OCI-LY1 (cell line): ENCODE measurements at regions not wholly inside any gene's neighbourhood (a gene's known extent, or its start where the extent isn't known, plus 50 kb on each side); places are given as distances from the start of the nearest gene placed in this dataset.
"Not testable (repeated sequence)": the region's sequence is repeated elsewhere in the genome, so short reads cannot be mapped to it uniquely, and the experiment has no call there.

Experiments
- H2AFZ ChIP-seq: fragments of 200-600 bp; sonication (generic), shearing (Covaris generic); 2 replicates; pipeline ENCODE4 v1.6.0; 2014; ENCODE audit warnings: antibody characterized with exemption, mild to moderate bottlenecking, low read length
- H3F3A ChIP-seq: fragments of 200-600 bp; sonication (generic), shearing (Covaris generic); 2 replicates; pipeline ENCODE4 v1.6.0; 2014; ENCODE audit warnings: mild to moderate bottlenecking, antibody characterized with exemption, low read length, moderate library complexity; ENCODE audit not compliant: insufficient read depth
- H3K27ac ChIP-seq: fragments of 200-600 bp; sonication (generic); 2 replicates; pipeline ENCODE4 v1.5.1; 2014; ENCODE audit warnings: low read length, mixed run types, mild to moderate bottlenecking, low read depth; ENCODE audit not compliant: poor library complexity, severe bottlenecking
- H3K27me3 ChIP-seq: fragments of 200-600 bp; sonication (generic); 2 replicates; pipeline ENCODE4 v1.6.0; 2014; ENCODE audit warnings: antibody characterized with exemption, mild to moderate bottlenecking, low read length, moderate library complexity; ENCODE audit not compliant: insufficient read depth
- H3K36me3 ChIP-seq: fragments of 200-600 bp; sonication (generic); 2 replicates; pipeline ENCODE4 v1.6.1; 2014; ENCODE audit warnings: mild to moderate bottlenecking, antibody characterized with exemption, low read length, moderate library complexity, mixed read lengths; ENCODE audit not compliant: insufficient read depth
- H3K4me1 ChIP-seq: fragments of 200-600 bp; sonication (generic); 2 replicates; pipeline ENCODE4 v1.5.1; 2014; ENCODE audit warnings: mild to moderate bottlenecking, low read length, moderate library complexity; ENCODE audit not compliant: insufficient read depth, severe bottlenecking
- H3K4me2 ChIP-seq: fragments of 200-600 bp; sonication (generic), shearing (Covaris generic); 2 replicates; pipeline ENCODE4 v1.6.1; 2014; ENCODE audit warnings: low read length
- H3K4me3 ChIP-seq: fragments of 200-600 bp; sonication (generic); 2 replicates; pipeline ENCODE4 v1.5.1; 2014; ENCODE audit warnings: low read length, low read depth, mild to moderate bottlenecking, mixed read lengths; ENCODE audit not compliant: poor library complexity, severe bottlenecking
- H3K79me2 ChIP-seq: fragments of 200-600 bp; shearing (Covaris generic); 2 replicates; pipeline ENCODE4 v1.6.1; 2016; ENCODE audit warnings: mixed run types, low read length, mixed read lengths; ENCODE audit not compliant: insufficient read depth
- H3K9ac ChIP-seq: fragments of 200-600 bp; sonication (generic), shearing (Covaris generic); 2 replicates; pipeline ENCODE4 v1.6.1; 2014; ENCODE audit warnings: mild to moderate bottlenecking, low read length, mixed read lengths
- H3K9me2 ChIP-seq: fragments of 200-600 bp; sonication (generic), shearing (Covaris generic); 2 replicates; pipeline ENCODE4 v1.6.1; 2014; ENCODE audit warnings: low read depth, mild to moderate bottlenecking, low read length, mixed read lengths
- H3K9me3 ChIP-seq: fragments of 200-600 bp; shearing (Covaris generic); 2 replicates; pipeline ENCODE4 v1.6.1; 2014; ENCODE audit warnings: low read length, mixed read lengths
- H4K20me1 ChIP-seq: fragments of 200-600 bp; sonication (generic), shearing (Covaris generic); 2 replicates; pipeline ENCODE4 v1.6.0; 2016; ENCODE audit warnings: mild to moderate bottlenecking, low read length; ENCODE audit not compliant: insufficient read depth
- EZH2 ChIP-seq: fragments of 200-600 bp; sonication (generic), shearing (Covaris generic); IDR thresholded peaks from 2 replicates; pipeline ENCODE4 v1.8.0; 2017; ENCODE audit warnings: borderline replicate concordance, mixed run types, mild to moderate bottlenecking, antibody characterized with exemption, low read length, moderate library complexity, mixed read lengths
- TF ChIP-seq, protein P1 (sequence below): fragments of 200-600 bp; sonication (generic), shearing (Covaris generic); IDR thresholded peaks from 2 replicates; pipeline ENCODE4 v1.5.1; 2017; ENCODE audit warnings: mild to moderate bottlenecking, antibody characterized with exemption, low read length, moderate library complexity, mixed read lengths

DNA sequence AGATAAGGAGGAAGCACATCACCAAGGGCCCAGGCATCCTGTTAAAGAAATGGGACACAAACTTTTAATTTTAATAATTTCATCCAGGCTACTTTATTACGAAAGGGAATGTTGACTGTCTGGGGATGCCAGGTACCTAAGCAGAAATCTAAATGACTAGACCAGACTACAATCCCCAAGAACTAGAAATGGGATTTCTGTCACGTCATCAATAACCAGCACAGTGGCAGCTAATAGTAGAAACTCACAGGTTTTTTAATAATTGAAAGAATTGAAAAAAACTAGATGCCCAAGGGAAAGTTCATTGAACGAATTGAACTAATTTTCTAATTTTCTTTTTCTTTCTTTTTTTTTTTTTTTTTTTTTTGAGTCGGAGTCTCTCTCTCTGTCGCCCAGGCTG lies 789.3 kb downstream of the IGSF11 start:
- H3K4me1 ChIP-seq: no peaks in the 10 kb centered on the region
- no peaks in the 10 kb centered on the region for H3K9me2 ChIP-seq
- H3K4me2 ChIP-seq: no peak overlapping the region
- no peak overlapping the region for H3K27ac ChIP-seq
- no peaks in the 10 kb centered on the region for H4K20me1 ChIP-seq
- no peak overlapping the region for H3K4me3 ChIP-seq
- no peak overlapping the region for H2AFZ ChIP-seq
- no peaks in the 10 kb centered on the region for H3K27me3 ChIP-seq
- TF ChIP-seq EZH2: no peak
- TF ChIP-seq, protein P1, sequence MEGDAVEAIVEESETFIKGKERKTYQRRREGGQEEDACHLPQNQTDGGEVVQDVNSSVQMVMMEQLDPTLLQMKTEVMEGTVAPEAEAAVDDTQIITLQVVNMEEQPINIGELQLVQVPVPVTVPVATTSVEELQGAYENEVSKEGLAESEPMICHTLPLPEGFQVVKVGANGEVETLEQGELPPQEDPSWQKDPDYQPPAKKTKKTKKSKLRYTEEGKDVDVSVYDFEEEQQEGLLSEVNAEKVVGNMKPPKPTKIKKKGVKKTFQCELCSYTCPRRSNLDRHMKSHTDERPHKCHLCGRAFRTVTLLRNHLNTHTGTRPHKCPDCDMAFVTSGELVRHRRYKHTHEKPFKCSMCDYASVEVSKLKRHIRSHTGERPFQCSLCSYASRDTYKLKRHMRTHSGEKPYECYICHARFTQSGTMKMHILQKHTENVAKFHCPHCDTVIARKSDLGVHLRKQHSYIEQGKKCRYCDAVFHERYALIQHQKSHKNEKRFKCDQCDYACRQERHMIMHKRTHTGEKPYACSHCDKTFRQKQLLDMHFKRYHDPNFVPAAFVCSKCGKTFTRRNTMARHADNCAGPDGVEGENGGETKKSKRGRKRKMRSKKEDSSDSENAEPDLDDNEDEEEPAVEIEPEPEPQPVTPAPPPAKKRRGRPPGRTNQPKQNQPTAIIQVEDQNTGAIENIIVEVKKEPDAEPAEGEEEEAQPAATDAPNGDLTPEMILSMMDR: no peak
- H3F3A ChIP-seq: no peaks in the 10 kb centered on the region
- no peaks in the 10 kb centered on the region for H3K9me3 ChIP-seq
- H3K36me3 ChIP-seq: no peaks in the 10 kb centered on the region
- no peak overlapping the region for H3K9ac ChIP-seq
- H3K79me2 ChIP-seq: no peaks in the 10 kb centered on the region

DNA sequence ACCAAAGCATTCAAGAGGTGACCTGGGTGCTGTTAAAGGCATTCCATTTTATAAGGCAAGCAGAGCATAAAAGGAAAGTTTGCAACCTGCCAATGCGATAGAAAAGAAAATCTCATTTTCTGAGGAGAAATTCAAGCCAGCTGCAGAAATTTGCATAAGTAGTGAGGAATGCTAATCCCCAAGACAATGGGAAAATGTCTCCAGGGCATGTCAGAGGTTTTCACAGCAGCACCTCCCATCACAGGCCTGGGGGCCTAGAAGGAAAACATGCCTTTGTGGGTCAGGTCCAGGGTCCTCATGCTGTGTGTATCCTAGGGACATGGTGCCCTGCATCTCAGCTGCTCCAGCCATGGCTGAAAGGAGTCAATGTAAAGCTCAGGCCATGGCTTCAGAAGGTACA lies 775.8 kb downstream of the IGSF11 start:
- not testable (repeated sequence) for H3K9ac ChIP-seq, H3K9me2 ChIP-seq, H3K79me2 ChIP-seq, H3K4me1 ChIP-seq, H3F3A ChIP-seq, H3K27me3 ChIP-seq, H3K4me3 ChIP-seq, H3K9me3 ChIP-seq, H3K36me3 ChIP-seq, H3K4me2 ChIP-seq, H2AFZ ChIP-seq, H3K27ac ChIP-seq, H4K20me1 ChIP-seq

DNA sequence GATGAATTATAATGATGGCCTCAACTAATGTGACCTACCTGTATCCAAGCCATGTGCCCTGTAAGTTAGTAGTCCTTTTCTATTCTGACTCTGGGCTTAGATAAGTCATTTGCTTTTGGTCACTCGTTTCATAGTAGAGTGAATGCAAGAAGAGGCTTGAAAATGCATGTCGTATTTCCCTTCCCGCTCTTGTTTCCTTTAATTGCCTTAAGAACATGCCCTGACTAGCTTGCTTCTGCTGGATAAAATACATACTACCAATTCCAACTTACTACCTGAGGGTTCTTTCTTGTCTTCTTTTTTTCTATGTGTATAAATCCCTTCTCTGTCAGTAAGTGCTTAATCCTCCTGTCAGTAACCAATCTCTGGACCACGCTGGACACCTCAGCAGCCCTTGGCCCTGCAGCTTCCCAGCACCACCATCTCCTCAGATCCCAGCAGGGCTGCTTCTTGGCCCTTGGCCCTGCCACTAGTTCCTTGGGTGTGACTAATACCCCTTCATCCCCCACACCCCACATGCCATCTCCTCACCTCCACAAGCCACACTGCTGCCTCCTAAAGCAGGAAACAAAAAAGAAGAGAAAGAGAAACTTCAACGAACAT lies 771.7 kb downstream of the IGSF11 start:
- Histone ChIP-seq H3K4me1 (no peaks in the 10 kb centered on the region), H3K9me3 (no peaks in the 10 kb centered on the region), H3K27ac (no peak overlapping the region), H3K4me2 (no peak overlapping the region), H3K9me2 (no peaks in the 10 kb centered on the region), H4K20me1 (no peaks in the 10 kb centered on the region), H2AFZ (no peak overlapping the region), H3K27me3 (no peaks in the 10 kb centered on the region), H3K4me3 (no peak overlapping the region), H3K9ac (no peak overlapping the region), H3F3A (no peaks in the 10 kb centered on the region), H3K79me2 (no peaks in the 10 kb centered on the region), H3K36me3 (no peaks in the 10 kb centered on the region)
- TF ChIP-seq, protein P1: no peak

DNA sequence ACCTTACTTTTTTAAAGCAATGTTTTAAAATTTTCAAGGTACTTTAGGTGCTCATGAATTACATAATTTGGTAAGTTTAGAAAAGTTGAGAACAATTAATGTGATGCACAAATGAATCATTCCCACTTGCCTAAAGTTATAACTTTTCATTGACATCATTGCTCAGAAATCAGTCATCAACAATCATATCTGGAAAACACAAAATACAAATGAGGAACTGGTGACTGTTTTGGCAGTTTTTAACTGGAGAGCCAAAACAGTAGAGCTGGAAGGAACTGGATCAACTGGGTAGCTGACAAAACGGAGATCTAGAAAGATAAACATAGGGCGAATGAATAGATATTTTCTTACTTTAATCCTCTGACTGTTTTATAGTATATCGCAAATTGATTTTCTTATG lies 767.1 kb downstream of the IGSF11 start:
- Histone ChIP-seq H3K27me3 (no peaks in the 10 kb centered on the region), H3K36me3 (no peaks in the 10 kb centered on the region), H2AFZ (no peak overlapping the region), H3K4me1 (no peaks in the 10 kb centered on the region), H3K4me2 (no peak overlapping the region), H3F3A (no peaks in the 10 kb centered on the region), H3K9ac (no peak overlapping the region), H3K4me3 (no peak overlapping the region), H3K79me2 (no peaks in the 10 kb centered on the region), H3K27ac (no peak overlapping the region), H4K20me1 (no peaks in the 10 kb centered on the region), H3K9me3 (no peaks in the 10 kb centered on the region), H3K9me2 (no peaks in the 10 kb centered on the region)
- TF ChIP-seq EZH2: no peak
- TF ChIP-seq, protein P1: no peak
